SK-N-SH (cell line): ENCODE measurements at regions not wholly inside any gene's neighbourhood (a gene's known extent, or its start where the extent isn't known, plus 50 kb on each side); places are given as distances from the start of the nearest gene placed in this dataset.

Experiments used
- CTCF ChIA-PET: fragments of 300-600, 350-600 bp; formaldehyde crosslinking; extraction: SDS; loops from one replicate; lab custom pipeline; 2021; lab: Yijun Ruan, JAX
- POLR2A ChIA-PET: fragments of 350-600 bp; sonication (Branson Sonifier 250); formaldehyde crosslinking; extraction: SDS; loops from one replicate; lab custom pipeline; 2020; ENCODE audit warnings: antibody characterized with exemption, inconsistent platforms; lab: Yijun Ruan, JAX
- DNase-seq: peaks from one replicate; pipeline ENCODE4 v3.0.0; 2012
- H2AFZ ChIP-seq: fragments of 200-600 bp; sonication (generic); 2 replicates; pipeline ENCODE4 v1.8.1; 2016; ENCODE audit warnings: antibody characterized with exemption, mild to moderate bottlenecking, low read depth
- H3F3A ChIP-seq: fragments of 200-600 bp; sonication (generic); replicated peaks from 2 replicates; pipeline ENCODE3; 2016; ENCODE audit warnings: antibody characterized with exemption, mild to moderate bottlenecking; ENCODE audit not compliant: insufficient read depth
- H3K27ac ChIP-seq, 2 experiments: fragments of 200-500 bp in 1 of 2; fragments of 200-600 bp in 1 of 2; sonication (Bioruptor generic) in 1 of 2; sonication (generic), shearing (Covaris generic) in 1 of 2; 2 replicates each; pipeline versions ENCODE4 v1.5.1 to v1.6.1; 2014 to 2016; ENCODE audit warnings: low read depth in 2 of 2, inconsistent platforms in 1 of 2, low read length in 1 of 2, mild to moderate bottlenecking in 1 of 2, mixed read lengths in 1 of 2
- H3K27me3 ChIP-seq: fragments of 200-600 bp; sonication (generic), shearing (Covaris generic); 2 replicates; pipeline ENCODE4 v1.6.1; 2016; ENCODE audit warnings: mixed run types; ENCODE audit not compliant: insufficient read depth
- H3K36me3 ChIP-seq, 2 experiments: fragments of 200-500 bp in 1 of 2; fragments of 200-600 bp in 1 of 2; sonication (Bioruptor generic) in 1 of 2; sonication (generic) in 1 of 2; replicated peaks in 1 of 2; 2 replicates each; pipeline versions ENCODE3 to v1.5.1; 2014 to 2016; ENCODE audit warnings: low read length in 1 of 2, mild to moderate bottlenecking in 1 of 2; ENCODE audit not compliant: insufficient read depth in 2 of 2, control insufficient read depth in 1 of 2
- H3K4me1 ChIP-seq, 2 experiments: fragments of 200-500 bp in 1 of 2; fragments of 200-600 bp in 1 of 2; sonication (Bioruptor generic) in 1 of 2; sonication (generic), shearing (Covaris generic) in 1 of 2; 2 replicates each; pipeline versions ENCODE4 v1.5.1 to v1.6.1; 2014 to 2016; ENCODE audit warnings: low read depth in 1 of 2, low read length in 1 of 2, mixed run types in 1 of 2; ENCODE audit not compliant: insufficient read depth in 2 of 2, control insufficient read depth in 1 of 2
- H3K4me2 ChIP-seq: fragments of 200-600 bp; sonication (generic), shearing (Covaris generic); 2 replicates; pipeline ENCODE4 v1.6.1; 2017; ENCODE audit warnings: mixed run types
- H3K4me3 ChIP-seq, 2 experiments: fragments of 200-500 bp in 1 of 2; fragments of 200-600 bp in 1 of 2; sonication (Bioruptor generic) in 1 of 2; sonication (generic), shearing (Covaris generic) in 1 of 2; 2 replicates each; pipeline versions ENCODE4 v1.5.1 to v1.8.1; 2014 to 2016; ENCODE audit warnings: low read depth in 2 of 2, inconsistent platforms in 1 of 2, low read length in 1 of 2, mild to moderate bottlenecking in 1 of 2, mixed read lengths in 1 of 2, moderate library complexity in 1 of 2
- H3K79me2 ChIP-seq: fragments of 200-600 bp; sonication (generic); 2 replicates; pipeline ENCODE4 v1.8.1; 2017; ENCODE audit warnings: mild to moderate bottlenecking; ENCODE audit not compliant: insufficient read depth
- H3K9ac ChIP-seq: fragments of 200-600 bp; sonication (generic); 2 replicates; pipeline ENCODE4 v1.6.1; 2017; ENCODE audit warnings: mixed run types
- H3K9me2 ChIP-seq: fragments of 200-600 bp; sonication (generic); 2 replicates; pipeline ENCODE4 v1.6.1; 2017; ENCODE audit warnings: mixed run types
- H3K9me3 ChIP-seq: fragments of 200-600 bp; sonication (generic); 2 replicates; pipeline ENCODE4 v1.6.1; 2017; ENCODE audit warnings: mixed run types, mild to moderate bottlenecking, moderate library complexity
- H4K20me1 ChIP-seq: fragments of 200-600 bp; sonication (generic); 2 replicates; pipeline ENCODE4 v1.6.1; 2017; ENCODE audit warnings: mild to moderate bottlenecking, mixed run types; ENCODE audit not compliant: insufficient read depth
- CTCF ChIP-seq: fragments of 200-600 bp; sonication (generic); IDR thresholded peaks from 2 replicates; pipeline ENCODE4 v1.6.1; 2017; ENCODE audit warnings: antibody characterized with exemption, mild to moderate bottlenecking, moderate library complexity
- ELF1 ChIP-seq: IDR thresholded peaks from 2 replicates; pipeline ENCODE4 v1.4.0; 2012
- FOSL2 ChIP-seq: IDR thresholded peaks from 2 replicates; pipeline ENCODE4 v1.4.0; 2012; ENCODE audit warnings: low read depth, mild to moderate bottlenecking, moderate library complexity, borderline replicate concordance
- FOXJ3 ChIP-seq: sonication (generic); formaldehyde crosslinking; IDR thresholded peaks from 2 replicates; pipeline ENCODE4 v1.5.1; 2020; ENCODE audit warnings: mild to moderate bottlenecking, missing genetic modification reagents
- GABPA ChIP-seq: IDR thresholded peaks from 2 replicates; pipeline ENCODE4 v1.4.0; 2012; ENCODE audit warnings: low read depth, mild to moderate bottlenecking
- IRF3 ChIP-seq: fragments of 150-350 bp; IDR thresholded peaks from 2 replicates; pipeline ENCODE4 v1.6.1; 2016; ENCODE audit warnings: mild to moderate bottlenecking, low read depth, low read length
- JUND ChIP-seq: IDR thresholded peaks from 2 replicates; pipeline ENCODE4 v1.4.0; 2012
- MEF2A ChIP-seq: IDR thresholded peaks from 2 replicates; pipeline ENCODE4 v1.4.0; 2012; ENCODE audit warnings: low read depth, borderline replicate concordance
- MXI1 ChIP-seq: IDR thresholded peaks from 2 replicates; pipeline ENCODE4 v1.6.1; 2012; ENCODE audit warnings: mild to moderate bottlenecking, low read depth, low read length, improper control_type of control experiment
- POLR2AphosphoS5 ChIP-seq: IDR thresholded peaks from 2 replicates; pipeline ENCODE4 v1.6.1; 2012; ENCODE audit warnings: low read depth, low read length
- RCOR1 ChIP-seq: fragments of 150-350 bp; IDR thresholded peaks from 2 replicates; pipeline ENCODE4 v1.6.1; 2017; ENCODE audit warnings: antibody characterized with exemption, low read length
- REST ChIP-seq: IDR thresholded peaks from 2 replicates; pipeline ENCODE4 v1.6.1; 2012; ENCODE audit warnings: mild to moderate bottlenecking, low read depth, low read length, moderate library complexity
- SMC3 ChIP-seq: IDR thresholded peaks from 2 replicates; pipeline ENCODE4 v1.6.1; 2012; ENCODE audit warnings: low read depth, low read length, improper control_type of control experiment
- TEAD4 ChIP-seq: IDR thresholded peaks from 2 replicates; pipeline ENCODE4 v1.4.0; 2012; ENCODE audit warnings: mild to moderate bottlenecking, borderline replicate concordance; ENCODE audit not compliant: insufficient read depth
- USF1 ChIP-seq: IDR thresholded peaks from 2 replicates; pipeline ENCODE4 v1.4.0; 2012; ENCODE audit warnings: low read depth, borderline replicate concordance
- USF2 ChIP-seq: fragments of 150-350 bp; IDR thresholded peaks from 2 replicates; pipeline ENCODE4 v1.6.1; 2017; ENCODE audit warnings: antibody characterized with exemption, low read length, low read depth, borderline replicate concordance
- YY1 ChIP-seq: IDR thresholded peaks from 2 replicates; pipeline ENCODE4 v1.4.0; 2012; ENCODE audit warnings: low read depth, mild to moderate bottlenecking
- WGBS: methylation state at CpG from one replicate; pipeline ENCODE4 v1.1.6; 2017; ENCODE audit warnings: low lambda C conversion rate; 5-methylcytosine and 5-hydroxymethylcytosine counted together

- Histone ChIP-seq H3K27me3 (no peaks in the 10 kb centered on the region), H3K27ac (no peak overlapping the region), H3F3A (peaks cover 17% of the 10 kb centered on the region), H3K9me3 (no peaks in the 10 kb centered on the region), H3K4me3 (no peak overlapping the region), H3K9me2 (no peaks in the 10 kb centered on the region), H2AFZ (no peak overlapping the region), H3K36me3 (no peaks in the 10 kb centered on the region), H3K4me1 (peaks cover 3 to 6% of the 10 kb centered on the region in 2 experiments; a peak in 3 of 4 replicates), H3K9ac (no peak overlapping the region), H3K79me2 (no peaks in the 10 kb centered on the region), H3K4me2 (no peak overlapping the region), H4K20me1 (no peaks in the 10 kb centered on the region)
- POLR2A ChIA-PET: no interaction called here
- TF ChIP-seq JUND (no peak), YY1 (no peak), USF1 (no peak), SMC3 (no peak), RCOR1 (no peak), GABPA (no peak), POLR2AphosphoS5 (no peak), MXI1 (no peak), TEAD4 (no peak), FOXJ3 (CRISPR knock-in tag) (no peak), IRF3 (no peak), FOSL2 (no peak), ELF1 (no peak), MEF2A (no peak), REST (no peak), CTCF (no peak), USF2 (no peak)
- 76% methylated on average over 1 of the region's 1 CpG for WGBS
- DNase-seq: no peak
- CTCF ChIA-PET: interaction anchor here (0.8 kb wide), 2 partner anchors 198 to 452 kb away, joined by 3 read pairs; no protein-coding TSS in a partner anchor
These were observed 149.7 kb upstream of the SGK1 start for GRCh38 chr6:134467620-134468019.
